A549 (cell line): ENCODE measurements at regions not wholly inside any gene's neighbourhood (a gene's known extent, or its start where the extent isn't known, plus 50 kb on each side); places are given as distances from the start of the nearest gene placed in this dataset.

Source experiments
- ATAC-seq, 2 experiments: fragments of 200-7000 bp in 1 of 2; fragments of >200 bp in 1 of 2; cut with Nextera tagmentation in 1 of 2; cut with Tn5 transposase in 1 of 2; 3 replicates each; pipeline versions ENCODE4 v1.8.0 to v1.9.1; 2018 to 2020; ENCODE audit warnings: mild to moderate bottlenecking in 1 of 2, moderate library complexity in 1 of 2
- CTCF ChIA-PET: fragments of 300-600 bp; sonication (Branson Sonifier 250); formaldehyde crosslinking; extraction: SDS; loops from one replicate; lab custom pipeline; 2021; ENCODE audit warnings: antibody characterized with exemption, inconsistent platforms; lab: Yijun Ruan, JAX
- POLR2A ChIA-PET: fragments of 350-600 bp; formaldehyde crosslinking; extraction: SDS; loops from one replicate; lab custom pipeline; 2021; ENCODE audit warnings: antibody characterized with exemption, inconsistent platforms; lab: Yijun Ruan, JAX
- DNase-seq, 2 experiments: peaks; one replicate each; pipeline versions ENCODE4 v3.0.0 to v3.0.0-alpha.2; 2011 to 2016; ENCODE audit warnings: low read depth in 1 of 2, low spot score in 1 of 2
- FAIRE-seq: peaks from 2 replicates; lab custom pipeline; 2011; peaks lifted over from hg19 to GRCh38; lab: Jason Lieb, UNC
- H3K27ac ChIP-seq, 2 experiments: fragments of >200 bp; sonication (Bioruptor Twin); formaldehyde crosslinking; 3 replicates each; pipeline ENCODE4 v1.5.1; 2016 to 2017
- H3K4me1 ChIP-seq: fragments of >200 bp; sonication (Bioruptor Twin); formaldehyde crosslinking; 3 replicates; pipeline ENCODE4 v1.6.1; 2016
- H3K4me2 ChIP-seq: fragments of >200 bp; sonication (Bioruptor Twin); formaldehyde crosslinking; 3 replicates; pipeline ENCODE4 v1.6.1; 2016
- H3K4me3 ChIP-seq: fragments of >200 bp; sonication (Bioruptor Twin); formaldehyde crosslinking; 3 replicates; pipeline ENCODE4 v1.5.1; 2016
- H3K9me3 ChIP-seq: fragments of >200 bp; sonication (Bioruptor Twin); formaldehyde crosslinking; 3 replicates; pipeline ENCODE4 v1.6.1; 2016
- BCL3 ChIP-seq: fragments of >200 bp; sonication (Bioruptor Twin); formaldehyde crosslinking; IDR thresholded peaks from 3 replicates; pipeline ENCODE4 v1.6.1; 2016
- CHD4 ChIP-seq: fragments of 200-600 bp; sonication (generic); IDR thresholded peaks from 2 replicates; pipeline ENCODE4 v1.6.1; 2016; ENCODE audit warnings: antibody characterized with exemption, mild to moderate bottlenecking, borderline replicate concordance
- EHMT2 ChIP-seq: fragments of 200-600 bp; sonication (generic); IDR thresholded peaks from 2 replicates; pipeline ENCODE4 v1.6.1; 2016; ENCODE audit warnings: antibody characterized with exemption, low read depth, mild to moderate bottlenecking, moderate library complexity
- EP300 ChIP-seq, 2 experiments: fragments of >200 bp; sonication (Bioruptor Twin); formaldehyde crosslinking; IDR thresholded peaks; 2 replicates in 1 of 2; 3 replicates in 1 of 2; pipeline ENCODE4 v1.6.1; 2016 to 2017
- FOXS1 ChIP-seq: fragments of 250-450 bp; sonication (Bioruptor Pico); IDR thresholded peaks from 2 replicates; pipeline ENCODE4 v1.5.0; 2020; ENCODE audit warnings: mild to moderate bottlenecking, moderate library complexity
- MAZ ChIP-seq: fragments of 150-350 bp; IDR thresholded peaks from 2 replicates; pipeline ENCODE4 v1.6.1; 2014; ENCODE audit warnings: antibody characterized with exemption, low read depth, low read length, borderline replicate concordance
- MYC ChIP-seq: IDR thresholded peaks from 2 replicates; pipeline ENCODE4 v1.6.1; 2012; ENCODE audit warnings: mild to moderate bottlenecking, inconsistent platforms, low read length, improper control_type of control experiment, borderline replicate concordance
- NFE2L2 ChIP-seq: fragments of 150-350 bp; conservative IDR thresholded peaks from 2 replicates; pipeline ENCODE4 v1.6.1; 2014; ENCODE audit warnings: low read length
- NR3C1 ChIP-seq: fragments of >200 bp; sonication (Bioruptor Twin); formaldehyde crosslinking; IDR thresholded peaks from 3 replicates; pipeline ENCODE4 v1.6.1; 2017
- POLR2A ChIP-seq: IDR thresholded peaks from 2 replicates; pipeline ENCODE4 v1.6.1; 2012; ENCODE audit warnings: mild to moderate bottlenecking, low read length
- RARB ChIP-seq: fragments of 250-450 bp; sonication (Bioruptor Pico); IDR thresholded peaks from 2 replicates; pipeline ENCODE4 v1.8.0; 2021; ENCODE audit warnings: mild to moderate bottlenecking, moderate library complexity
- TFCP2L1 ChIP-seq: fragments of 250-450 bp; sonication (Bioruptor Pico); IDR thresholded peaks from 2 replicates; pipeline ENCODE4 v1.5.0; 2021; ENCODE audit warnings: mild to moderate bottlenecking
- TP53 ChIP-seq: fragments of 250-450 bp; sonication (Bioruptor Pico); IDR thresholded peaks from 2 replicates; pipeline ENCODE4 v1.5.0; 2021; ENCODE audit warnings: mild to moderate bottlenecking, moderate library complexity
- ZFP36 ChIP-seq: fragments of 450-650 bp; IDR thresholded peaks from 2 replicates; pipeline ENCODE4 v1.6.1; 2014; ENCODE audit warnings: borderline replicate concordance; ENCODE audit not compliant: partially characterized antibody
- WGBS: methylation state at CpG from one replicate; pipeline ENCODE4 v1.1.6; 2017; ENCODE audit errors: missing lambda C conversion rate; 5-methylcytosine and 5-hydroxymethylcytosine counted together
- TF ChIP-seq, protein P1 (sequence below): IDR thresholded peaks from 2 replicates; pipeline ENCODE4 v1.6.1; 2012
- TF ChIP-seq, protein P2 (sequence below): fragments of 150-350 bp; IDR thresholded peaks from 2 replicates; pipeline ENCODE4 v1.6.1; 2014; ENCODE audit warnings: low read depth, mild to moderate bottlenecking, low read length
- TF ChIP-seq, protein P3 (sequence below): fragments of >200 bp; sonication (Bioruptor Twin); formaldehyde crosslinking; IDR thresholded peaks from 3 replicates; pipeline ENCODE4 v1.5.1; 2016
- TF ChIP-seq, protein P4 (sequence below): IDR thresholded peaks from 2 replicates; pipeline ENCODE4 v1.6.1; 2012

DNA sequence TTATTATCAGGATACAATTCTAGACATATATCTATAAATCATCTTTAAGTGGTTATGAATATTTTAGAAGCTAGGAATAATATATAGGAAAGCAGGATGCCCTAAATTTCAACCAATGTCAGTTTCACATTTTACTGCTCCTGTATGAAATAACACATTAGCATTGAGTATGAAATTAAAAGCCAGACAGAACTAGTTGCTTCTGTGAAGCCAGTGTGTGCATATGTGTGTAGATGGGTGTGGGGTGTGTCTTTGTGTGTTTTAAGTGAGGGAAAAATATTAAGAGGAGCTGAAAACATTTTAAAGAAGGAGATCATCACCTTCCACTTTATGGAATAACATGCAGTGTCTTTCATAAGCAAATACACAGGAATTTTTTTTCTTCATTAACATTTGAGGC is 271.4 kb upstream of the RORA start:
- H3K27ac ChIP-seq = no peak overlapping the region
- no peaks in the 10 kb centered on the region for H3K4me1 ChIP-seq
- ATAC-seq = no peak
- TF ChIP-seq EP300 (IDR thresholded peaks at IDR 0.05) (no peak), POLR2A (no peak), MYC (no peak), BCL3 (no peak), CHD4 (no peak), TFCP2L1 (CRISPR knock-in tag) (no peak), NFE2L2 (no peak), ZFP36 (no peak), FOXS1 (CRISPR knock-in tag) (no peak)
- TF ChIP-seq, protein P1, sequence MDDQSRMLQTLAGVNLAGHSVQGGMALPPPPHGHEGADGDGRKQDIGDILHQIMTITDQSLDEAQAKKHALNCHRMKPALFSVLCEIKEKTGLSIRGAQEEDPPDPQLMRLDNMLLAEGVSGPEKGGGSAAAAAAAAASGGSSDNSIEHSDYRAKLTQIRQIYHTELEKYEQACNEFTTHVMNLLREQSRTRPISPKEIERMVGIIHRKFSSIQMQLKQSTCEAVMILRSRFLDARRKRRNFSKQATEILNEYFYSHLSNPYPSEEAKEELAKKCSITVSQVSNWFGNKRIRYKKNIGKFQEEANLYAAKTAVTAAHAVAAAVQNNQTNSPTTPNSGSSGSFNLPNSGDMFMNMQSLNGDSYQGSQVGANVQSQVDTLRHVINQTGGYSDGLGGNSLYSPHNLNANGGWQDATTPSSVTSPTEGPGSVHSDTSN = no peak
- TF ChIP-seq, protein P2, sequence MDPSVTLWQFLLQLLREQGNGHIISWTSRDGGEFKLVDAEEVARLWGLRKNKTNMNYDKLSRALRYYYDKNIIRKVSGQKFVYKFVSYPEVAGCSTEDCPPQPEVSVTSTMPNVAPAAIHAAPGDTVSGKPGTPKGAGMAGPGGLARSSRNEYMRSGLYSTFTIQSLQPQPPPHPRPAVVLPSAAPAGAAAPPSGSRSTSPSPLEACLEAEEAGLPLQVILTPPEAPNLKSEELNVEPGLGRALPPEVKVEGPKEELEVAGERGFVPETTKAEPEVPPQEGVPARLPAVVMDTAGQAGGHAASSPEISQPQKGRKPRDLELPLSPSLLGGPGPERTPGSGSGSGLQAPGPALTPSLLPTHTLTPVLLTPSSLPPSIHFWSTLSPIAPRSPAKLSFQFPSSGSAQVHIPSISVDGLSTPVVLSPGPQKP = no peak
- ChIA-PET POLR2A (no interaction called here), CTCF (no interaction called here)
- no peak overlapping the region for H3K4me3 ChIP-seq
- FAIRE-seq = peak; percentile 54
- no peak for DNase-seq
- no peak overlapping the region for H3K4me2 ChIP-seq
- no peaks in the 10 kb centered on the region for H3K9me3 ChIP-seq

DNA sequence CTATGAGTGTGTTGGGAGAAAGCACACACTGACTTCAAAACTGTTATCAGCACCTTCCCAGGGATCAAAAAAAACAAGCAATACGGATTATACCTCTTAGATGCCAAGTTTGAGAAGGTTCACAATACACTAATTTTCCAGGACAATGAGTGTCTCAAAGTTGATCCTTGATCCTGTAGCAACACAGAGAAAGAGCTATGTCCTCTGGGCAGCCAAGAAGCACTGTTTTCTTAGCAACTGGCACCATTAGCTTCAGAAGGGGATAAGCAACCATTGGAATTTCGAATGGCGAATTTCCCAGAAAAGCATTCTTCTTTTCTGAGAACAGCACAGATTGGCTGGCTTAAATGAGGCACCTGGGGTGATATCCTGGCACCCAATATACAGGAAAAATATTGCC is 270.3 kb upstream of the RORA start:
- DNase-seq (no peak), ATAC-seq (no peak), FAIRE-seq (peak; percentile 46)
- no peak overlapping the region for H3K27ac ChIP-seq
- 0% methylated on average over 3 of the region's 3 CpGs for WGBS
- CTCF ChIA-PET = no interaction called here
- H3K9me3 ChIP-seq = no peaks in the 10 kb centered on the region
- TF ChIP-seq, protein P3, sequence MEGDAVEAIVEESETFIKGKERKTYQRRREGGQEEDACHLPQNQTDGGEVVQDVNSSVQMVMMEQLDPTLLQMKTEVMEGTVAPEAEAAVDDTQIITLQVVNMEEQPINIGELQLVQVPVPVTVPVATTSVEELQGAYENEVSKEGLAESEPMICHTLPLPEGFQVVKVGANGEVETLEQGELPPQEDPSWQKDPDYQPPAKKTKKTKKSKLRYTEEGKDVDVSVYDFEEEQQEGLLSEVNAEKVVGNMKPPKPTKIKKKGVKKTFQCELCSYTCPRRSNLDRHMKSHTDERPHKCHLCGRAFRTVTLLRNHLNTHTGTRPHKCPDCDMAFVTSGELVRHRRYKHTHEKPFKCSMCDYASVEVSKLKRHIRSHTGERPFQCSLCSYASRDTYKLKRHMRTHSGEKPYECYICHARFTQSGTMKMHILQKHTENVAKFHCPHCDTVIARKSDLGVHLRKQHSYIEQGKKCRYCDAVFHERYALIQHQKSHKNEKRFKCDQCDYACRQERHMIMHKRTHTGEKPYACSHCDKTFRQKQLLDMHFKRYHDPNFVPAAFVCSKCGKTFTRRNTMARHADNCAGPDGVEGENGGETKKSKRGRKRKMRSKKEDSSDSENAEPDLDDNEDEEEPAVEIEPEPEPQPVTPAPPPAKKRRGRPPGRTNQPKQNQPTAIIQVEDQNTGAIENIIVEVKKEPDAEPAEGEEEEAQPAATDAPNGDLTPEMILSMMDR = no peak
- no peak for TF ChIP-seq BCL3
- no peak overlapping the region for H3K4me2 ChIP-seq
- H3K4me3 ChIP-seq = no peak overlapping the region
- no peaks in the 10 kb centered on the region for H3K4me1 ChIP-seq
- POLR2A ChIA-PET = no interaction called here

- H3K9me3 ChIP-seq = no peaks in the 10 kb centered on the region
- H3K4me1 ChIP-seq = no peaks in the 10 kb centered on the region
- POLR2A ChIA-PET = no interaction called here
- no peak for TF ChIP-seq FOXS1 (CRISPR knock-in tag)
- TF ChIP-seq EHMT2 = no peak
- TF ChIP-seq RARB (CRISPR knock-in tag) = no peak
- no peak for TF ChIP-seq TP53 (CRISPR knock-in tag)
- TF ChIP-seq, protein P4, sequence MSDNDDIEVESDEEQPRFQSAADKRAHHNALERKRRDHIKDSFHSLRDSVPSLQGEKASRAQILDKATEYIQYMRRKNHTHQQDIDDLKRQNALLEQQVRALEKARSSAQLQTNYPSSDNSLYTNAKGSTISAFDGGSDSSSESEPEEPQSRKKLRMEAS = no peak
- no peak for TF ChIP-seq NR3C1
- TF ChIP-seq ZFP36 = no peak
- no peak for TF ChIP-seq MAZ
- H3K27ac ChIP-seq = no peak overlapping the region
- ATAC-seq (no peak), FAIRE-seq (no peak), DNase-seq (no peak)
- H3K4me3 ChIP-seq = no peak overlapping the region
- H3K4me2 ChIP-seq = no peak overlapping the region
- 7% methylated on average over 1 of the region's 1 CpG for WGBS
- CTCF ChIA-PET = no interaction called here
These were observed 260.5 kb upstream of the RORA start for GRCh38 chr15:61489571-61489970.
